ENCODE measurements at regions not wholly inside any gene's neighbourhood (a gene's known extent, or its start where the extent isn't known, plus 50 kb on each side); places are given as distances from the start of the nearest gene placed in this dataset.

- TF ChIP-seq CTCF (IDR thresholded peaks at IDR 0.05; ENCODE audit: low read depth, low read length) = no peak
- no peak for TF ChIP-seq EZH2phosphoT487 (IDR thresholded peaks at IDR 0.05; ENCODE audit: low read depth)
Observed at GRCh38 chr1:4353090-4353856, 301.1 kb upstream of the AJAP1 start.
